NCI-H2196 treated with DMSO at 0.1 percent for 48 hours (cell line): ENCODE measurements at regions not wholly inside any gene's neighbourhood (a gene's known extent, or its start where the extent isn't known, plus 50 kb on each side); places are given as distances from the start of the nearest gene placed in this dataset.
"Not testable (repeated sequence)": the region's sequence is repeated elsewhere in the genome, so short reads cannot be mapped to it uniquely, and the experiment has no call there.

Experiments
- DNase-seq: peaks from one replicate; lab custom pipeline; 2025; ENCODE audit not compliant: unreplicated experiment; lab: John Stamatoyannopoulos, UW

DNA sequence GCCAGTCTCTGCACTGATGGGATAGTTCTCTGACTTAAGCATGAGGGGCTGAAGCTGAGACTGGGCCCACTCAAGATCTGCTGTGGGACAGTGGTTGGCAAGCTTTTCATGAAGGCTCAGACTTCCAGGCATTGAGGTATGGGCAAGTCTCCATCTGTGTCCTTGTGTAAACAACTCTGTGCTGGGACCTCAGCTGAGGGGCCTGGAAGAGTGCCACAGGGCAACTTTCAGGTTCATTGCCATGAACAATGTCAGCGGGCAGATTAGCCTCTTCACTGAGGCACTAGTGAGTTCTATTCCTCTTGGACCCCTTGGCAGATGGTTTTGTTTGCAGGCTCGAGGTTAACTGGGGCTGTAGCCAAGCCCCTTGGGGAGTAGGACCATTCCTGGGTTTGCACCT is 127.1 kb downstream of the MRPS30 start:
- no peak for DNase-seq

DNA sequence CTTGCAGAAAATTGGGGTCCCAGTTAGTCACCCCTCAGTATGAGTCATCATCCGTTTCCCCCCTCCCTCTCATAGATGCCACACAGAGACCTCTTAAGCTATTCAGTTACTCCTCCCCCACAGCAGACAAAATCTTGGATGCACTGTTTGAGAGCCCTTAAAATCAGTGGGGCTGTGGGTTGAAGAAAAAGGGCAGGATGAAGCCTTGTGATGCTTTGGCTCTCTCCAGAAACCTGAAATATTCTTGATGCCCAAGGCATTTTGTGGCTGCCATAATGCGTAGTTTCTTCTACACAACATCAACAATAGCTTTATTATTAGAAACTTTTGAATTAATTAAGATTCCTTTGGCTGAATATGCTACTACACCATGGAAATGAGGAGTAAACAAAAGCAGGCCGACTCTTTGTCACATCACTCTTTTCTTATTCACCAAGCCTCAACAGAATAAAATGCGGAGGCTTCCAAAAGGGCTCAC is 133.8 kb downstream of the MRPS30 start:
- DNase-seq = no peak

DNA sequence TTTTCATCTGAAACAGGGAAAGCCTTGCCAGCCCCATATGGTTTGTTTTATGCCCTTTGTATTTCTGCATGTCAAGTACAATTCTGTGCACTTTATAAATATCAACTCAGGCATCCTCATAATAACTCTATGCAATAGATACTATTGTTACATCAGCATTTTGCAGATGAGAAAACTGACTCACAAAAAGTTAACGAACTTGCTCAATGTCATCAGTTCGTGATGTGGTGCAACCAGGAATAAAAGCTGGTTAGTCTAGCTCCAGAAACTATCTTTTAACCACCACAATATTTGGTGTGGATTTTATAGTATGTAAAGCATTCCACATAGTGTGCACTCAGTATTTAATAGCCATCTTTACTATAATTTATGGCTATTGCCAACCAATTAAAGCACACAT is 134.9 kb downstream of the MRPS30 start:
- DNase-seq = no peak

DNA sequence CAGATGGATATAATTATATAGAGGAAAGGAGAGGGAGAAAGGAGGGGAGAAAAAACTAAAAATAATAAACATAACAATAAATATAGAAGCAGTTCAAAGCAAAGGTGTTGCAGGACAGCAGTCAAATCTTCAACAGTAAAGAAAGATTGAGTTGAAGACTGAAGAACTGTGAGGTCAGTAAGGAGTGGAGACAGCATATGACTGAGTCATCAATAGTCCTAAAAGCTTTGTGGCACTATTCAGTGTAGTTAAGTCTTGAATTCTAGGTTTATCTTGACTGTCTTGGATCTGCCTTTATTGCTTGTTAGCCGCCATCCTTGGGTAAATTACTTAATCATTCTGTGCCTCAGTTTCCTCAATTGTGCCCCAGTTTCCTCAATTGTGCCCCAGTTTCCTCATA is 137.0 kb downstream of the MRPS30 start:
- DNase-seq = no peak

DNA sequence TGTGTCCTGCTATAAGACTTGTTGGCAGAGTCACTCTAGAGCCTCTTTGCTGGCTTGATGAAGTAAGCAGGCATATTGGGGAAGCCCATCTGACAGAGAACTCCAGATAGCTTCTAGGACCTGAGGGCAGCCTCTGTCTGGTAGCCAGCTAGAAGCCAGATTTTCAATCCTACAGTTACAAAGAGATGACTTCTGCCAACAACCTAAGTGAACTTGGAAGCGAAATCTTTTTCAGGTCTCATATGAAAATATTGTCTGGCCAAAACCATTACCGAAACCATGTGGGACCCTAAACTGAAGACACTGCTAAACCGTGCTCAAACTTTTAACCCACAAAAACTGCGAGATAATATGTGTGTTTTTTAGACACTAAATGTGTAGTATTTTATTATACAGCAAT is 140.9 kb downstream of the MRPS30 start:
- no peak for DNase-seq

DNA sequence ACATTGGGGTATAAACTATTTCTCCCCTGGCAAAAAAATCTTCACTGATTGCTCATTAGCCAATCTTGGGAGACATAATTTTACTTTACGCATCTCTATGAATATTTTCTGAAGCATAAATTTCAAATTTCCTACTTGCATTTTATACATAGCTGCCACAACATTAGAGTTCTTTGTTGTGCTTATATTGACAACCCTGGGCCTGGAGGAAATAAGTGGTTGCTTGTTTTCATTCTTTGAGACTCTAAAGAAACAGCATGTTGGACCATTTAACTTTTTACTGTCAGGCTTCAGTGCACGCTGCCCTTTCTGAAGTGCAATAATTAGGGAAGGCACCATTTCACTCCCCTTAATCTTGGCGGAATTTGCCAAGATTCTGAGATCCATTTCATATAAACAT is 142.6 kb downstream of the MRPS30 start:
- DNase-seq = no peak

DNA sequence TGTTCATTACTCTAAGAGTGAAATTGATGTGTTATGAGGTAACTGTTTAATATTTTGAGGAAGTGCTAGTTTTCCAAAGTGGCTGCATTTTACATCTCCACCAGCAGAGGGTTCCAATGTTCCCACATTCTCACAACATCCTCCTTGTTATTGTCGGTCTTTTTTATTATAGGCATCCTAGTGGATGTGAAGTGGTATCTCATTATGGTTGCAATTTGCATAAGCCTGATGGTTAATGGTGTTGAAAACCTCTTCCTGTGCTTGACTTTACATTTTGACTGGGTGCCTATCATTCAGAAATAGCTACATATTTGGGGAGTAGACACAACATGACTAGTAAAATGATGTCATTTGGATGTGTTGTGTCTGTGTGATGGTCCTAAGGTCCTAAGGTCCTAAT is 143.6 kb downstream of the MRPS30 start:
- DNase-seq = peak; percentile 2

DNA sequence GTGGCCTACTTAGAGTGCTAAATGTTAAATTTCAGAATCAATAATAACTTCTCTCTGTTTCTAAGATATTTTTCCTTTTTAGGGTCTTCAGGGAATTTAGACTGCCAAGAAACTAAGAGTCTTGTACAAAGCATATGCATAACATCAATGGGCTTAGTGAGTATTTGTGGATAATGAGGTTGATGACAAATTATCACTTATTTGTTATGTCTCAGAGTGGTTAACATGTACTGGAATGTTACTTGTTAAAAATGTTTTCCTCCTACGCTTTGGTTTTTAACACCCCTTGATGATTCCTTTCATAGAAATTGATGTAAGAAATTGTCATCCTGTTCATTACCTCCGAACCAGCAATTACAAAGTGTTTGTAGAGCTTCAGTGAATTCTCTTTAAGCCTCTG is 144.3 kb downstream of the MRPS30 start:
- DNase-seq = no peak

DNA sequence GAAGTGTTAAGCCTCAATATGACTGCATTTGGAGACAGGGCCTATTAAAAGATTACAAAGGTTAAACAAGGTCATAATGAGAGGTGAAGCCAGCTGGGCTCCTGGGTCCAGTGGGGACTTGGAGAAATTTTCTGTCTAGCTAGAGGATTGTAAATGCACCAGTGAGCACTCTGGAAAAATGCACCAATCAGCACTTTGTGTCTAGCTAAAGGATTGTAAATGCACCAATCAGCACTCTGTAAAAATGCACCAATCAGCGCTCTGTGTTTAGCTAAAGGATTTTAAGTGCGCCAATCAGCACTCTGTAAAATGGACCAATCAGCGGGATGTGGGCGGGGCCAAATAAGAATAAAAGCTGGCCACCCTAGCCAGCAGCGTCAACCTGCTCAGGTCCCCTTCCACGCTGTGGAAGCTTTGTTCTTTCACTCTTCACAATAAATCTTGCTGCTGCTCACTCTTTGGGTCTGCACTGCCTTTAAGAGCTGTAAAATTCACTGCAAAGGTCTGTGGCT is 150.3 kb downstream of the MRPS30 start:
- DNase-seq = not testable (repeated sequence)

DNA sequence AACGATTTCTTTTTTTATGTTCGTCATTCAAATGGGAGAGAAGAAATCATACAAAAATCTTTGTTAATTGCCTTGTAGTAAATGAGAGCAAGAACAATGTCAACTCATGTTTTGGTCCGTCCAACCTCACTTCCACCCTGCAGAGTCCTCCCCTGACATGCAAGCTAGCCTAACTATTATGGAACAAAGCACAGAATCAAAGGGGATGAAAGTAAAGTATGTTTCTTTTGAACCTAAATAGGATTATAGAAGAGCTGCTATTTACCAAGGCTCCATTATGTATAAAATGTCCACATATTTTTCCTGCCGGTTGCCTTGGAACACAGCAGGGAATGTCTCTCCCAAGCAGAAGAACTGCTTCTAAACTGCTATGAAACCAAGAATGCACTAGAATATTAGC is 161.1 kb downstream of the MRPS30 start:
- no peak for DNase-seq

DNA sequence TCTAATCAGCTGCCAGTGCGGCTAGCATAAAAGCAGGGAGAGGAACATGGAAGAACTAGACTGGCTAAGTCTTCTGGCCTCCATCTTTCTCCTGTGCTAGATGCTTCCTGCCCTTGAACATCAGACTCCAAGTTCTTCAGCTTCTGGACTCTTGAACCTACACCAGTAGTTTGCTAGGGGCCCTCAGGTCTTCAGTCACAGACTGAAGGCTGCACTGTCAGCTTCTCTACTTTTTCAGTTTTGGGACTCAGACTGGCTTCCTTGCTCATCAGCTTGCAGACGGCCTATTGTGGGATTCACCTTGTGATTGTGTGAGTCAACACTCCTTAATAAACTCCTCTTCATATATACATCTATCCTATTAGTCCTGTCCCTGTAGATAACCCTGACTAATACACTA is 162.2 kb downstream of the MRPS30 start:
- not testable (repeated sequence) for DNase-seq

DNA sequence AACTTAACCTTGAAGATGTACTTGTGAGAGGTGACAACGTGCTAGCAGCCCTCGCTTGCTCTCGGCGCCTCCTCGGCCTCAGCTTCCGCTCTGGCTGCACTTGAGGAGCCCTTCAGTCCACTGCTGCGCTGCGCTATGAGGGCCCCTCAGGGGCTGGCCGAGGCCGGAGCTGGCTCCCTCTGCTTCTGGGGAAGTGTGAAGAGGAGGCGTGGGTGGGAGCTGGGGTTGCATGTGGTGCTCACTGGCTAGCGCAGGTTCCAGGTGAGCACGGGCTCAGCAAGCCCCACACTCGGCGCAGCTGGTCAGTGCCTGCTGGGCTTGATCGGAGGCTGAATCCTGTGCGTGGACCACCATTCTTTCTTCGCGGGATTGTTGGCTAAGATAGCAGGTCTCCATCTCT is 166.1 kb downstream of the MRPS30 start:
- no peak for DNase-seq

DNA sequence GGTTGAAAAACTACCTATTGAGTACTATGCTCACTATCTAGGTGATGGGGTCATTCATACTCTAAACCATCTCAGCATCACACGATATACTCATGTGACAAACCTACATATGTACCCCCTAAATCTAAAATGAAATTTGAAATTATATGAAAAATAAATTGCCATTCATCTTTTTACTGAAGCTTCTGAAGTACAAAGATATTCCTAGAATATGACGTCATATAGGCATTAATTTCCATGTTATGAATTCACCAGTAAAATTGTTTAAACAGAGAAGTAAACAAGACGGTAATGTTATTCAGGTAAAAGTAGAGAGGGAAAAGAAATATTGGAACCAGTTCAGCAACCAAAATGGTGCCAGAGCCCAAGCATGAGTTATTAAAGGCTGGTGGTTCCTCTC is 173.0 kb downstream of the MRPS30 start:
- DNase-seq = no peak

DNA sequence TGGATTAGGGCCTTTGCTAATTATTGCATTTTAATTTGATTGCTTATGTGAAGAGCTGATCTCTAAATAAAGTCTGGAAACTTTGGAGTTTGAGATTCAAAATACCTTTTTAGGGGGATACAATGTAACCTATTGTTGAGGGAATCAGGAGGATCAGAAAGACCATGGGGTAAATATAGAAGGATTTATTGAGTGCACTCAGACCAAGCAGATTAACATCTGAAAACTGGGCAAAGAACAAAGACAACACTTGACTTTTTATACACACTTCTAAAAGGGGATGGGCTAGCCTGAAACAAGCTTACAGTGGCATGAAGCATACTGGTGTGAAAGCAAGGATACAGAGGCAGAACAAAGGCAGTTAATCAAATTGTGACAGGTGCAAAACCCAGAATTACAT is 174.3 kb downstream of the MRPS30 start:
- DNase-seq = no peak

DNA sequence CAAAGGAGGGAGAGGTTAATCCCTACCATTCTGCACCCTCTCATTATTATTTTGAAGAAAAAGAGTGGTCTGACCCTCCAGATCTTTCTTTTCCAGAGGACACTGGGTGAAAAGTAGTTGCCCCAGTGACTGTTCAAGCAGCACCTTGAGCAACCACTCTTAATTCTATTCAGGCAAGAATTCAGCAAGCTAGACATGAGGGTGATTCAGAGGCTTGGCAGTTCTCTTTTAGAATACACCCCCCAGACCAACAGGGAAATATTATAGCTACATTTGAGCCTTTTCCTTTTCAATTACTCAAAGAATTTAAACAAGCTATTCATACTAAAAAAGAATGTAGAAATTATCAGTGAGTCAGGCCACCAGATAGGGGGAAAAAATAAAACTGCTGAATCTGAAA is 178.3 kb downstream of the MRPS30 start:
- DNase-seq = no peak

DNA sequence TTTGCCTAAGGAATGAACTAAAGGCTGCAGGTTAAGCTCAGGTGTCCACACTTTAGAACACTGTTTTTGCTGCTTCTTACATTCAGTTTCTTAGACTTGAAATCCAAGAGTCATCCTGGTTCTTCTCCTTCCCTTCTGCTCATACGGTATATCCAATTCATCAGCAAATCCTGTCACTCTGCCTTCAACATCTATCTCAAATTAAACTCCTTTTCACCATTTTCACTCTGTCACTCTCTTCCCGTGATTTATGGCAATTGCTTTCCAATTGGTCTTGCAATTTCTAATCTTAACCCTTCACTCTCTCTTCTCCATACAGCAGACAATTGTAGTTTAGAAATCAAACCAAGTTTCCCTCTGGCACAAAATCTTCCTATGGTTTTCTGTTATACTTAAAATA is 182.9 kb downstream of the MRPS30 start:
- DNase-seq = no peak

DNA sequence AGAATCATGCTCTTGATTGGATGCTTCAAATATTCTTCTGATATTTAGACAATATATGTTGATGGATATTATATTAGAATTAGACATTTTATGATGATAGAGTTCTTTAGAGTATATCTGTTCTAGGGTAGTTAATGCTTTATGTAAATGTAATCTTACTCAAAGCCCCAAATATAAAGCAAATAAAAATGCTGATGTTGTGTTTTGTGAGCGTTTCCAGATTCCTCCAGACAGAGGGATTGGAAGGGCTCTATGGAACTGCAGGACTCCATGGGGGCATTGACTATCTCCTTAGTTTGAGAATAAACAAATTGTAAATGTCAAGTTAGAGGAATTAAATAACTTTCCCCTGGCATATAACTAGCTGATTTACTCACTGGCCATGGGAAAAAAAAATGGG is 184.5 kb downstream of the MRPS30 start:
- no peak for DNase-seq

DNA sequence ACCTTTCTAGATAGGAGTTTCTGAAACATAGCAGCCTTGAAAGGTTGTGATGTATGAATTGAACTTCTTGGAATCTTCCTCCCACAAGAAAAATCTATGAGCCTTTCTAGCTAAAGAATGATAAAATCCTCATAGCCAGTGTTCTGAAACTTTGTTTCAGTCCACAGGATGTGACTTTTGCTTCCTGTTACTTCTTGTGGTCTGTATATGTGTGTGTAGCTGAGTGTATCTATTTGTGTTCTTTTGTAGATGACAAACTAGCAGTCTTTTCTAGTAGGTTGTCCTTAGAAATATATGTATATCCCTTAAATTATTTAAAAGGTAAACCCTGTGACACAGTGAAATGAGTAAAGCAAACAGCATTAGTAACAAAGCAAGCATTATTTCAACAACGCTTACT is 188.8 kb downstream of the MRPS30 start:
- no peak for DNase-seq

DNA sequence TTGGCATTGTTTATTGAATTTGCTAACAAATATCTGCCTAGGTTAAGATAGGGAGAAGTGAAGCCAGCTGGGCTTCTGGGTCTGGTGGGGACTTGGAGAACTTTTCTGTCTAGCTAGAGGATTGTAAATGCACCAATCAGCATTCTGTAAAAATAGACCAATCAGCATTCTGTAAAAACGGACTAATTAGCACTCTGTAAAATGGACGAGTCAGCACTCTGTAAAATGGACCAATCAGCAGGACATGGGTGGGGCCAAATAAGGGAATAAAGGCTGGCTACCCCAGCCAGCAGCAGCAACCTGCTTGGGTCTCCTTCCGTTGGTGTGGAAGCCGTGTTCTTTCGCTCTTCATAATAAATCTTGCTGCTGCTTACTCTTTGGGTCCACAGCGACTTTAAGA is 198.4 kb downstream of the MRPS30 start:
- not testable (repeated sequence) for DNase-seq

DNA sequence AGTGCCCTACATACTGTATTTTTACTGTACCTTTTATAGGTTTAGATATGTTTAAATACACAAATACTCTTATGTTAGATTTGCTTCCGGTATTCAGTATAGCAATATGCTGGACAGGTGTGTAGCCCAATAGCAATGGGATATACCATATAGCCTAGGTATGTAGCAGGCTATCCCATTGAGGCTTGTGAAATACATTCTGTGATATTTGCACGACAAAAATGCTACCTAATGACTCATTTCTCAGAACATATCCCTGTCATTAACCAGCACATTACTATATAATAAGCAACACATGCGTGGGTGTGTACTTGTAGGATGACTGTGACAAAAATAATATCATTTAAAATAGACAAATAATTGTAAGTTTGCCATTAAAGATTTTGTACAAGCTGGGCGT is 208.8 kb downstream of the MRPS30 start:
- no peak for DNase-seq

DNA sequence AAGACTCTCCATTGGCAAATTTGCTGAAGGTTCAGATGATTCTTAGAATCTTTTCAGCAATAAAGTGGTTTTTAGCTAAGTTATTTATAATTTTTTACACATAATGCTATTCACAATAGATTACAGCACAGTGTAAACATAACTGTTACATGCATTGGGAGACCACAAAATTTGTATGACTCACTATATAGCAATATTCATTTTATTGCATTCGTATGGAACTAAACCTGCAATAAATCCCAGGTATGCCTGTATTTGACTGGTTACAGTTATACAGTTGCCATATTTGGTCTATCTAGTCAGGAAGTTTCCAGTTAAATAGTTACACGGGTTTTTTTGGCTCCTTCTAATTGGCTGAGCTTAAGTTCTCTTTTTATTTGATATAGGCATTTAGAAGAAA is 220.8 kb downstream of the MRPS30 start:
- DNase-seq = no peak

DNA sequence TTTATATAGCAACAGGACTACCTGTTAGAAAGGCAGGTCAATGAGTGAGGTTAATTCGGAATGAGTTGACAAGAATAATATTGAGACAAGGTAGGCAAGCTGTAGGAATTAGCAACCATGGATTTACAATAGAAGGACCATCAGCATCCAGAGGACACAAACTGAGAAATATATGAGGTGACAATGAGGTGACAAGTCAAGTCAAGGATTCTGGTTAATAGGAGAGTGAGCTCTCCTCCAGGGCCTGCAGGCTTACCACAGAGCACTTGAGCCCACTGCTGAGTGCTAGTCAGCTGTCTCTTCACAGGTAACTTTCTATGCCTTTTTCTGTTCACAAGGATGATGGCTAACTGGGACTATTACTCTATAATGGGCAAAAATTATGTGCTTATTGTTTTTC is 227.2 kb downstream of the MRPS30 start:
- DNase-seq = no peak

DNA sequence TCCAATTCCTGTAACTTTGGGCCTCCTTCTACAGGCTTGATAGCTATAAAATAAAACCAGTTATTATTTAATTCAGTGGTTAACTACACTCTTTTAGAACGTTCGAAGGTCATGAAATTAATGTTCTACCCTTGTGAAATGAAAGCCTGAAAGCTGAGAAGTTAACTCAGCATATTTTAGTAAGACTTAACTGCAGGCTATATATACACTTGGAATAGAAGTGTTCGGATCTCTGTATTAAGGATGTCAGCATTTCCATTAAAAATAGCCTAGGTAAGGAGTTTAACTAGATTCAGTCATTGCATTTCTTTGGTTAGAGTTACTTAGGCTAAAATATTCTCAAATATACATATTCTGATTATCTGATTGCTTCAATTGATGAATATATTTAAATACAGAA is 229.2 kb downstream of the MRPS30 start:
- DNase-seq = no peak
